ENCODE measurements at regions not wholly inside any gene's neighbourhood (a gene's known extent, or its start where the extent isn't known, plus 50 kb on each side); places are given as distances from the start of the nearest gene placed in this dataset.
"Not testable (repeated sequence)": the region's sequence is repeated elsewhere in the genome, so short reads cannot be mapped to it uniquely, and the experiment has no call there.

GRCh38 chr5:136598802-136599404 lies 233.6 kb upstream of the TRPC7 start:
- intact Hi-C loops (cut with DNase I), result no loop called here
- DNase-seq, result no peak

GRCh38 chr5:136594416-136594815 lies 229.1 kb upstream of the TRPC7 start:
- intact Hi-C loops (cut with DNase I), result no loop called here
- no peak for DNase-seq

- intact Hi-C loops (cut with DNase I), result no loop called here
- DNase-seq, result no peak
Observed at GRCh38 chr5:136590581-136590980, 225.2 kb upstream of the TRPC7 start.

- DNase-seq, result no peak
- intact Hi-C loops (cut with DNase I), result no loop called here
Observed at GRCh38 chr5:136586196-136586595, 220.9 kb upstream of the TRPC7 start.

GRCh38 chr5:136584474-136584873 lies 219.1 kb upstream of the TRPC7 start:
- no peak for DNase-seq
- intact Hi-C loops (cut with DNase I), result no loop called here

- no peak for DNase-seq
- intact Hi-C loops (cut with DNase I), result no loop called here
Observed at GRCh38 chr5:136579238-136579637, 213.9 kb upstream of the TRPC7 start.

- DNase-seq; intact Hi-C loops (cut with DNase I): not testable (repeated sequence)
Observed at GRCh38 chr5:136569875-136570274, 204.5 kb upstream of the TRPC7 start.

GRCh38 chr5:136565457-136565856 lies 200.1 kb upstream of the TRPC7 start:
- intact Hi-C loops (cut with DNase I); DNase-seq: not testable (repeated sequence)

GRCh38 chr5:136565050-136565449 lies 199.7 kb upstream of the TRPC7 start:
- DNase-seq; intact Hi-C loops (cut with DNase I): not testable (repeated sequence)

- DNase-seq; intact Hi-C loops (cut with DNase I): not testable (repeated sequence)
Observed at GRCh38 chr5:136564431-136564830, 199.1 kb upstream of the TRPC7 start.

GRCh38 chr5:136563489-136563888 lies 198.1 kb upstream of the TRPC7 start:
- no peak for DNase-seq
- intact Hi-C loops (cut with DNase I), result no loop called here

- DNase-seq, result no peak
- intact Hi-C loops (cut with DNase I), result no loop called here
Observed at GRCh38 chr5:136560126-136560525, 194.8 kb upstream of the TRPC7 start.

- intact Hi-C loops (cut with DNase I), result no loop called here
- no peak for DNase-seq
Observed at GRCh38 chr5:136559651-136560050, 194.3 kb upstream of the TRPC7 start.

GRCh38 chr5:136547096-136547495 lies 181.8 kb upstream of the TRPC7 start:
- intact Hi-C loops (cut with DNase I); DNase-seq: not testable (repeated sequence)

- intact Hi-C loops (cut with DNase I); DNase-seq: not testable (repeated sequence)
Observed at GRCh38 chr5:136546441-136546840, 181.1 kb upstream of the TRPC7 start.

GRCh38 chr5:136545031-136545430 lies 179.7 kb upstream of the TRPC7 start:
- intact Hi-C loops (cut with DNase I); DNase-seq: not testable (repeated sequence)

- no peak for DNase-seq
- intact Hi-C loops (cut with DNase I), result no loop called here
Observed at GRCh38 chr5:136538534-136538933, 173.2 kb upstream of the TRPC7 start.

- intact Hi-C loops (cut with DNase I), result no loop called here
- no peak for DNase-seq
Observed at GRCh38 chr5:136529081-136529480, 163.7 kb upstream of the TRPC7 start.

GRCh38 chr5:136528481-136529030 lies 163.2 kb upstream of the TRPC7 start:
- no peak for DNase-seq
- intact Hi-C loops (cut with DNase I), result no loop called here

GRCh38 chr5:136527311-136527710 lies 162.0 kb upstream of the TRPC7 start:
- DNase-seq, result no peak
- intact Hi-C loops (cut with DNase I), result no loop called here

- DNase-seq, result no peak
- intact Hi-C loops (cut with DNase I), result no loop called here
Observed at GRCh38 chr5:136526791-136527190, 161.4 kb upstream of the TRPC7 start.

Measured in head of caudate nucleus (tissue), 42 donors.